HG03342 (cell line): ENCODE measurements at regions not wholly inside any gene's neighbourhood (a gene's known extent, or its start where the extent isn't known, plus 50 kb on each side); places are given as distances from the start of the nearest gene placed in this dataset.

ENCODE experiments used
- ATAC-seq: cut with Tn5 transposase; IDR thresholded peaks from one replicate; pipeline ENCODE4 v1.9.1; 2021; ENCODE audit warnings: mild to moderate bottlenecking, moderate library complexity; ENCODE audit not compliant: unreplicated experiment

DNA sequence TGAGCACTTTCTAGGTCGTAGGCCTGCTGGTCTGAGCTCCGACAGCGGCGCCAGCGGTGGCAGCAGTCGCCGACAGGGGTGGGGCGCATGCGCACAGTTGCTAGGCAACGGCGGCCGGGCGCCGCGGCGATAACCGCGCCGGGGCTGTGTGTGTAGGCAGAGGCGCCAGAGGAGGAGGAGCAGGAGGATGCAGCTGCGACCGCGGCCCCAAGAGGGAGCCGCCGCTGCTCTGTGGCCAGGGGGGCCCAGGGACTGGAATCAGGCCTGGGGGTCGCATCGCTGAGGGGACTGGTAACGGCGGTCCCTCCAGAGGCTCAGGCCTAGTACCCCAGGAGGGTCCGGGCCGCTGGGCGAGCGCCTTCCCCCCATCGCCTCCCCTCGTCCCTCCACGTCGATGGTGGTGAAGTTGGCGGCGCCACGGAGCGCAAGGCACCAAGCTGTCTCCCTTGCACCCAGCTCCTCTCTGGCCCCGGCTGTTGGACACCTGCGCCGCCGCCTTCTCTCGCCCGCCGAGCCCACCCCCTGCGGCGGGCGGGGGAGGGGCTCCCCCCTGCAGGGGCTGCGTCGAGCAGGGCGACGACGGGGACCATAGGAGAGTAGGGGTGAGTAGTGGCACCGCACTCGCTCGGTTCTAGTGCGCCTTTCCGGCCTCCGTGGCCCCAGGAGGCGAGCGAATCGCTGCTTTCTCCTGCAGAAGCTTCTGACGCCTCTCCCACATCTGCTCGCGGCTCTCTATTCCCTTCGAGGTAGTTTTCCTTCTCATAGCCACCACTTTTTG, 58.6 kb upstream of the ZC4H2 start, which contains the start of gene ZC3H12B:
Gene ZC3H12B, plus strand, starts transcription at position 159 of the 778 bp plus-strand sequence.
- ATAC-seq: peak; percentile 92

GRCh38 chrX:65034292-65034667, 58.0 kb upstream of the ZC4H2 start:
- ATAC-seq: no peak
